ENCODE measurements at regions not wholly inside any gene's neighbourhood (a gene's known extent, or its start where the extent isn't known, plus 50 kb on each side); places are given as distances from the start of the nearest gene placed in this dataset.
"Not testable (repeated sequence)": the region's sequence is repeated elsewhere in the genome, so short reads cannot be mapped to it uniquely, and the experiment has no call there.

DNA sequence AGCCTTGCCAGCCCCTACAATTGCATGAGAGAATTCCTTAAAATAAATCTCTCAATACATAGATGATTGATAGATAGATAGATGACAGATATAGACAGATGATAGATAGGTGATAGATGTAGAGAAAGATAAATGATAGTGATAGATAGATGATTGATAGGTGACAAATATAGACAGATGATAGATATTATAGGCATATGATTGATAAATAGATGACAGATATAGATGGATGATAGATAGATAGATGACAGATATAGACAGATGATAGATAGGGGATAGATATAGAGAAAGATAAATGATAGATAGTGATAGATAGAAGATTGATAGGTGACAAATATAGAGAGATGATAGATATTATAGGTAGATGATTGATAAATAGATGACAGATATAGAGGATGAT is 564.6 kb downstream of the ETS1 start:
- no peak for DNase-seq

GRCh38 chr11:128022007-128022368 is 565.4 kb downstream of the ETS1 start:
- DNase-seq: no peak

DNA sequence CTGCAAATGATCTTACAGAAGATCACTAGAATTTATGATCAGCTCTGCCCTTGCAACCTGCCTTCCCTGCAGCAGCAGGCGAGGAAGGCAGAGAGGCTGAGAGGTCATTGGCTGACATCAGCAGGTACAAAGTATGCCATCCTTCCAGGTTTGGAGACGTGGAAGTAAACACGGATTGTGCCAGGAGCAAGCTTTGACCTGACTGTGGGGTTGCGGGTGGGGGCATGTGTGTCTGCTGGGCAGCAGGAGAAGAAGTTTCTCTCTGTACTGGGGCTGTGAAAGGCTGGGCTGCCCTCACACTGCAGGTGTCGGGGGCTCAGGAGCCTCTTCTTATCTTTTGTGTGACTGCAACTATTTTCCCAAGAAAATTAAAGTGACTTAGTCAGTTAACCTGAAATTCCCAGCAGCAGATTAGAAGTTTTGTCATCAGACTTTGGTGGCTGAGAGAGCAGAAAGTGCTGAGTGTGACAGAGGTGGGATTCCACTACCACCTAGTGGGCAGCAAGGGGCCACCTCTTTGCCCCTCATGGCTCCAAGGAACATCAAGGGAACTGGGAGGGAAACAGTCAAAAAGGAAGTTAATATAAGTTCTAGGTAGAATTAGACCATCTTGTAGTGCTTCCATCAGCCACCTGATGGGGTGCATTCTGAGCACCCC is 565.9 kb downstream of the ETS1 start:
- DNase-seq: no peak

DNA sequence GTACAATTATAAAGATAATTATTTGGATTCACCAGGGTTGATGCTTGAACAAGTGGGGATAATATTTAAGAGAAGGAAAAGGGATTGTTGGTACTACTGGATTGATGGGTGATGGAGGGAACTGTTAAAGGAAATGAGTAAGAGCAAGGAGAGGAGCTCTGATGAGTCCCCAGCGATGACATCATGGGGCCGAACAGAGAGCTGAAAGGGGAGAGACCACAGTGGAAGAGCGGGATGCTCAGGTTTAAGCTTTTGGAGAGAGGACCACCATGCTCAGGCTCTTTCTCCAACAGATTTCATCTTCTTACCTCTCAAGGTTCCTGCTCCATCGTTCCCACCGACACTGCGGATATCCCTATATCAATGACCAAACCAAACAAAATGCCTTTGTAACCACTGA is 568.7 kb downstream of the ETS1 start:
- DNase-seq: no peak

GRCh38 chr11:128005562-128005961 is 581.8 kb downstream of the ETS1 start:
- no peak for DNase-seq

DNA sequence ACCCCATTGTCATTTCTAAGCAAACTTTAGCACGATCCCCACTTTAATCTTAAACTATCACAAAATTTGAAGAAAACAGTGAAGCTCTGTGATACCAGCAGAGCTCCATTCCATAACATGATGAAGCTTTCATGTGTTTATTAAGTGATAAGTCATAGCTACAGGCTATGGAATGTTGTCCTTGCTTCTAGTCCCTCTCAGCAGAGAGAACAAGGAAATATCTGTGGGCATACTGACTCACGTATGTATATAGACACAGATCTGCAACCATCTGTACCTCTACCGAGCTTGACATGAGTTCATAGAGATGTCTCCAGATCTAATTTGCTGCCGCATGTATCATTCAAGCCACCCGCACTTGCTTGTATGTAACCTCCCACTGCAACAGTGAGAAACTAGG is 588.9 kb downstream of the ETS1 start:
- DNase-seq: no peak

DNA sequence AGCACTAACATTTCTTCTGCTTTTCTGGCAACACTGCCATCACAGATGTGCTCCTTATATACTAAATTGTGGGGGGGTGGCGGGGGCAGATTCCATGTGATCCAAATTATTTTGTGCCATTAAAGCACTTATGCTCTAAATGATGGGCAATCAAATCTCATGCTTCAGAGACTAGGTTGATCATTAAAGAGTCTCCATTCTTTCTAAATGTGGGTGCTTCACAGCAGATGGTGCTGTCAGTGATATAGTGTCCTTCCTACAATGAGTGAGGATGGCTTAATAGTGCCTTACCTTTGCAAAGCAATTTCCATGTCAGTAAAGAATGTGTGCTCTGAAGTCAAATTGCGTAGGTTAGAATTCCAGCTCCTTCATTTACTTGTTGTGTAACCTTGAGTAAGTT is 589.8 kb downstream of the ETS1 start:
- no peak for DNase-seq

GRCh38 chr11:127996825-127997224 is 590.5 kb downstream of the ETS1 start:
- no peak for DNase-seq

DNA sequence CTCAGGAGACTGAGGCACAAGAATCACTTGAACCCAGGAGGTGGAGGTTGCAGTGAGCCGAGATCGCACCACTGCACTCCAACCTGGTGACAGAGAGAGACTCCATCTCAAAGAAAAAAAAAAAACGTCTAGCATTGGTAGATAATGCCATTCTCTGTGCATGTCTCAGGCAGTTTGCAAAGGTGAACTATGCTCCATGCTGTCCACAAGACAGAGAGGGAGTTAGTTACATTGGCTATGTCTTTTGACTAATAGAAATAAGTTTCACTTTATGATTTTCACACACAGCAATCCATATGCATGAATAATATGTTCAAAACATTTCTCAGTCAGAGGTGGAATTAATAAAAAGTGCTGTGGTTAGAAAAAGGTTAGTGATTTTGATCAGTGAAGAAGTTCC is 591.4 kb downstream of the ETS1 start:
- DNase-seq: no peak

DNA sequence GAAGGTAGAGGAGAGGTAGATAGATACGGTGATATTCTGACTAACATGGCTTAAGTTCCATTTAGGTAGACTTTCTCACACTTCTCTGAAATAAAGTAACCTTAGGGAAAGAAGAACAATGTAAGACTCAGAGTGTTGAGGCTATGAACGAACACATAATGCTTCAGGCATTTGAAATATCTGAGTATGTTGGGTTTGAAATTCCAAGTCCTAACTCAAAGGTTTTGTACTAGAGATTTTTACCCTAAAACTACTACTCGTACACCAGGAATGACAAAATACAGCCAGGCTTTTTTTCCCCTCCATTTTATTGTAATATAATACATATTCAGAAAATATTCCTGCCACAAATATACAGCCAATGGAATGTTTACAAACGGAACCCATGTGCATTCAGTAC is 592.6 kb downstream of the ETS1 start:
- no peak for DNase-seq

- no peak for DNase-seq
These were observed 593.6 kb downstream of the ETS1 start for GRCh38 chr11:127993788-127994187.

DNA sequence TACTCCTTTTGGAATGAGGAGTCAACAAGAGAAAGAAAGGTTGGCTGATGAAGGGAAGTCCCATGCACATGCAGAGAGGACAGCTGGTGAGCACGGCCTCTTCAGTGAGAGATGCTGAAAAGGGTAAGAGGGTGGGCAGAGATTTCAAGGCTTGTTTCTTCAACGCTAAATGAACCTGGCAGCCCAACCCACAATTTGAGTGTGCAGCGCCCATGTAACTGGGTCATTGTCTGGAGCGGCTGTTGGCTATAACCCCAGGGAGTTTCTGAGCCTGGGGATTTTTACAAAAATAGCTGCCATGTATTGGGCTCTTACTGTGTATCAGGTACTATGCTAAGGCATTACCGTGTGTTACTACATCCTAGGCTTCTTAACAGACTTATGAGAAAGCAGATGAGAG is 594.1 kb downstream of the ETS1 start:
- no peak for DNase-seq

- DNase-seq: no peak
These were observed 601.3 kb downstream of the ETS1 start for GRCh38 chr11:127986073-127986472.

DNA sequence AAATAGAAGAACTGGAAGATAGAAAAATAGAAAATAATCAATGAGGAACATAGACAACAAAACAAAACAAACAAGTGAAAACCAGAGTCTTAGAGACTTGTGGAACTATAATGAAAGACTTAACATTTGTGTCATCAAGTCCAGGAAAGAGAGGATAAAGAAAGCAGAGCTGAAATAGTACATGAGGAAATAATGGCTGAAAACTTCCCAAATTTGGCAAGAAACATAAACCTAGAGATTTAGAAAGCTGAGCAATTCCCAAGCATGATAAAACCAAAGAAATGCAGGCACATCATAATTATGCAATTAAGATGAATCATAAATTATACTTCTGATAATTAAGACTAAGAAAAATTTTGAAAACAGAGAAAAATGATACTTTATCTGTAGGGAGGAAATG is 614.5 kb downstream of the ETS1 start:
- no peak for DNase-seq

GRCh38 chr11:127971448-127971847 is 615.9 kb downstream of the ETS1 start:
- no peak for DNase-seq

GRCh38 chr11:127966821-127967220 is 620.5 kb downstream of the ETS1 start:
- DNase-seq: no peak

GRCh38 chr11:127965939-127966668 is 621.3 kb downstream of the ETS1 start:
- no peak for DNase-seq

- no peak for DNase-seq
These were observed 624.9 kb downstream of the ETS1 start for GRCh38 chr11:127962416-127962815.

GRCh38 chr11:127950162-127950561 is 637.2 kb downstream of the ETS1 start:
- DNase-seq: no peak

GRCh38 chr11:127943763-127944162 is 643.6 kb downstream of the ETS1 start:
- no peak for DNase-seq

DNA sequence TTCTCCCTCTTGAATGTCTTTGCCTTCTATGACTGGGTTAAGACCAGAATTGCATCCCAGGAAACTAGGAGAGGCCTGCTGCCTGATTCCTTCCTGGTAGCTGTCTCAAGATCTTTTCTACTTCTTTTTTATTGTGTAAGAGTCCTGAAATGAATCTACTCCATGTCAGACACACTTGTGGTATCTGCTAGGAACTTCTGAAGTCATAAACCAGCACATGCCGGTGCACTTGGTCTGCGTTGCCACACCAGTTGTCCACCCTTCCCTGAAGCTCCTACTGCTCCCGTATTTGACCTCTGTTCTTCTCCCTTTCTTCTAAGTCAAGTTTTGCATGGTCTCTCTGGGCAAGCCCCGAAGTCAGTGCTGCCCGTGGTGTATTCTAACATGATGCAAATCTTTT is 644.2 kb downstream of the ETS1 start:
- no peak for DNase-seq

- not testable (repeated sequence) for DNase-seq
These were observed 645.8 kb downstream of the ETS1 start for GRCh38 chr11:127941554-127941953.

DNA sequence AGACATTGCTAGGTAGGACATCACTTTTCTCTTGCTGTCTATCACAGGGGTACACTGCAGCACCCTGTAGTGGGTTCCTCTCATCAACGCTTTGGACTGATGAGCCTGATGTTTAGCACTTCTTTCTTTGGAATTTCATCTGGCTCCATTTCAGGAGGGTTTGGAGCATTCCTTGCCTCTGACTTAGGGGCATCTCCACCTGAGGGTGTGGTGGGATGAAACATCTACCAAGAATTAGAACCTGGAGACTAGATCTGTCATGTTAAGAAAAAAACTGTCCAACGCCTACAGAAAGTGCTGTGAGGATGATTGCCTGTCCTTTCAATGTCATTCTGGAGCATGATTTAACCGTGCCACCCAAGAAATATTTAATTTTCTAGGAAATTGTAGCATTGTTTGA is 648.4 kb downstream of the ETS1 start:
- DNase-seq: no peak

DNA sequence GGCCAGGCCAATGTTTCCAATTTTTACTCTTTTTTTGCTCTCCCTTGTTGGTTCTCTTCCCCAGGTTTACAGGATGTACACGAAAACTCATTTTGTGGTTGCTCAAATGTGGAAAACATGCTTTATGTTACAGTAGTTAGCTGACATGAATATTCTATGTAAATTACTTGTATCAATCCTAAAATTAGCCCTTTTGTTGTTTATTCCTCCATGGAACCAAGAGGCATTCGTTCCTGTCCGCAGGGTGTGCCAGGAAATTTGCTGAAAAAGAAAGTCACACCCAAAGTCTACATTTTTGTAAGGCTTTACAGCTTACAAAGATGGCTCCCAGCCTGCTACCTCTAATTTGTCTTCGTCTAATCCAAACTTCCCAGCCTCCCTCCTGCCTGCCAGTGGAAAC is 652.3 kb downstream of the ETS1 start:
- no peak for DNase-seq

GRCh38 chr11:127933961-127934360 is 653.4 kb downstream of the ETS1 start:
- not testable (repeated sequence) for DNase-seq
